NT2/D1 (cell line): ENCODE measurements at regions not wholly inside any gene's neighbourhood (a gene's known extent, or its start where the extent isn't known, plus 50 kb on each side); places are given as distances from the start of the nearest gene placed in this dataset.

Experiments
- DNase-seq: peaks from one replicate; pipeline ENCODE4 v3.0.0-alpha.2; 2011; ENCODE audit warnings: low read depth, low spot score
- H3K27me3 ChIP-seq: 2 replicates; pipeline ENCODE4 v1.6.0; 2011; ENCODE audit warnings: mild to moderate bottlenecking; ENCODE audit not compliant: insufficient read length, insufficient read depth
- H3K36me3 ChIP-seq: 2 replicates; pipeline ENCODE4 v1.6.1; 2011; ENCODE audit warnings: mild to moderate bottlenecking, low read length, mixed read lengths; ENCODE audit not compliant: insufficient read depth, insufficient read length
- H3K4me1 ChIP-seq: 2 replicates; pipeline ENCODE4 v1.5.1; 2011; ENCODE audit not compliant: insufficient read depth, insufficient read length
- H3K4me3 ChIP-seq: 2 replicates; pipeline ENCODE4 v1.5.1; 2011; ENCODE audit warnings: low read depth; ENCODE audit not compliant: insufficient read length
- H3K9ac ChIP-seq: 2 replicates; pipeline ENCODE4 v1.6.0; 2011; ENCODE audit warnings: low read depth; ENCODE audit not compliant: insufficient read length
- H3K9me3 ChIP-seq: 2 replicates; pipeline ENCODE4 v1.5.1; 2011; ENCODE audit warnings: mild to moderate bottlenecking, low read length; ENCODE audit not compliant: insufficient read depth
- SUZ12 ChIP-seq: IDR thresholded peaks from 2 replicates; pipeline ENCODE4 v1.6.1; 2011; ENCODE audit not compliant: insufficient read length, insufficient read depth; ENCODE audit errors: extremely low read depth
- YY1 ChIP-seq: IDR thresholded peaks from 2 replicates; pipeline ENCODE4 v1.6.1; 2011; ENCODE audit not compliant: insufficient read length, insufficient read depth
- ZNF274 ChIP-seq: IDR thresholded peaks from 2 replicates; pipeline ENCODE4 v1.6.1; 2011; ENCODE audit warnings: mild to moderate bottlenecking, low read depth, low read length

DNA sequence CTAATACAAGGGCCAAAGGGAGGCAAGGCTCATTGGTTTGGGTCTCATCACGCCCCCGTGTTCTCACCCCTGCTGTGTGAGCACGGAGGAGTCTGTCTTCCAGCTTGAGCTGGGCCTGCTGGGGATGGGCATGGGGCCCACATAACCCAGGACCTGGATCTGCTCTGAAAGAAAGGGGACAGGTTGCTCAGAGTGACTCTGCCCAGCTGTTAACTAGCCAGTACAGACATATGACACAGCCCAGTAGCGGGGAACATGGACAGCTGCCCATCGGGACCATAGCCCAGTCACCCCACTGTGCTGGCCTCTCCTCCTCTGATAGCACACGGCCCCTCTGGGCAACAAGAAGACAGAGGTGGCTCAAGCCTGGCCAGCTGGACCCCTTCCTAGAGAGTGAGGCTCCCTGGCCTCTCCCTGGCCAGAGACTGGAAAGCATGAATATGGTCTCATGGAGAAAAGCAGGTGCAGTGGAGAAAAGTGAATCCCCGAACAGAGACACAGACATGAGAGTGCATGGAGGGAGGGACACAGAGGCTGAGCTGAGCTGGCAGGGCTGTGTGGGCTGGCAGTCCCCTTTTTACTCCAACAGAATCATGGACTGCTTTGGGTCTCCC is 973.9 kb downstream of the BRD1 start:
- Histone ChIP-seq H3K9ac (no peak overlapping the region), H3K27me3 (no peaks in the 10 kb centered on the region), H3K4me1 (no peaks in the 10 kb centered on the region), H3K36me3 (no peaks in the 10 kb centered on the region), H3K4me3 (no peak overlapping the region), H3K9me3 (no peaks in the 10 kb centered on the region)
- TF ChIP-seq SUZ12 (no peak), YY1 (no peak), ZNF274 (no peak)
- DNase-seq = no peak

DNA sequence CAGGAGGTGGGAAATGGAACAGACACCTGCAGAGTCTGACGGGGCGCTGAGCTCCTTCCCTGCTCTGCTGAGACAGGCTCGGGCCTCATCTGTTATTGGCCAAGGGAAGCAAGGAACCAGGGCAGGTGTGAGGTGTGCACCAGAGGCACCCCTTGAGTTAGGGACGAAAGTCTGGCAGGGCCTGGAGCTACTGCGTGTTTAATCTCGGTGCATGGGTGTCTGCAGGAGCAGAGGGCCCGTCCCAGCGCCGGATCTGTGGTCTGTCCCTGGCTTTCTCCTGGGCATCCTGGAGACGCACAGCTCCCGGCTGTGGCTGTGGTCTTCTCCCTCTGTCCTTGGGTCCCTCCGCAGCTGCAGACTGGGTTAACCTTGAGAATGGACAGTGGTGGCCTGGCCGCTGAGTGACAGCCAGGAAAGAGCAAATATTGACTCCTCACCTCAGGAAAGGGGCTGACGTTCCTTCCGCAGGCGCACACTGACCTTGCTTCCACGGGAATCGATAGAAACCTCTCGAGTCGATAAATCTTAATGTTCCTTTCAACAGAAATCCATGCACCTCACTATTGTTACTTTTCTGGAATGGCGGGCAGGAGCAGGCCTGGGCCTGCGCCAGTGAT is 975.6 kb downstream of the BRD1 start:
- DNase-seq = no peak
- H3K4me3 ChIP-seq = no peak overlapping the region
- H3K27me3 ChIP-seq = no peaks in the 10 kb centered on the region
- H3K9ac ChIP-seq = no peak overlapping the region
- no peak for TF ChIP-seq SUZ12
- no peak for TF ChIP-seq YY1
- TF ChIP-seq ZNF274 = no peak
- no peaks in the 10 kb centered on the region for H3K4me1 ChIP-seq
- H3K36me3 ChIP-seq = no peaks in the 10 kb centered on the region
- no peaks in the 10 kb centered on the region for H3K9me3 ChIP-seq

DNA sequence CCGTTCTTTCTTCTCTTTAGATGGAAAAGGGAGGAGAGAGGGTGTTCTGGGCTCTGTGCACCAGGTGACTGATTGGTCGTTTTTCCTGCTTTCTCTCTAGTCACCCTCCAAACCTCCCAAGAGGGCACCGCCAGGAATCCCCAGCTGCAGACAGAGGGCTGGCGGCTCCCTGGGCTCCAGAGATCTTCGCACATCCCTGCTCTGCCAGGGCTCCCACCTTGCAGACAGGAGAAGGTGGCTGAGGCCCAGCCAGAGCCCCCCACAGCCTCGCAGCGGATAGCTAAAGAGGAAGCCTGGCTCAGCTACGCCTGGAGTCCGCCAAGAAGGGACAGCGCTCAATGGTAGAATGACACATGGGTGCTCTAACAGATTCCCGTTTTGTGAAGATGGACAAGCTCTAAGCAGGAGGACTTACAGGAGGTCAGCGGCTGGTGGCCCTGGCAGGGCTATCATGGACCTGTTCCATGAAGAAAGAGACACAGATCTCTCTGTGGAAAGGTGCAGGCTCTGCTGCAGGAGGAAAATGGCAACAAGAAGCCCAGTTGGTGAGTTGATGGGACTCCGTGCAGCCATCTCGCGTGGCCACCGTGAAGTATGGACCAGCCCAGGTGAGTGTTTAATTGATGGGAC is 976.9 kb downstream of the BRD1 start:
- TF ChIP-seq SUZ12 (no peak), YY1 (no peak), ZNF274 (no peak)
- DNase-seq = no peak
- H3K9me3 ChIP-seq = no peaks in the 10 kb centered on the region

DNA sequence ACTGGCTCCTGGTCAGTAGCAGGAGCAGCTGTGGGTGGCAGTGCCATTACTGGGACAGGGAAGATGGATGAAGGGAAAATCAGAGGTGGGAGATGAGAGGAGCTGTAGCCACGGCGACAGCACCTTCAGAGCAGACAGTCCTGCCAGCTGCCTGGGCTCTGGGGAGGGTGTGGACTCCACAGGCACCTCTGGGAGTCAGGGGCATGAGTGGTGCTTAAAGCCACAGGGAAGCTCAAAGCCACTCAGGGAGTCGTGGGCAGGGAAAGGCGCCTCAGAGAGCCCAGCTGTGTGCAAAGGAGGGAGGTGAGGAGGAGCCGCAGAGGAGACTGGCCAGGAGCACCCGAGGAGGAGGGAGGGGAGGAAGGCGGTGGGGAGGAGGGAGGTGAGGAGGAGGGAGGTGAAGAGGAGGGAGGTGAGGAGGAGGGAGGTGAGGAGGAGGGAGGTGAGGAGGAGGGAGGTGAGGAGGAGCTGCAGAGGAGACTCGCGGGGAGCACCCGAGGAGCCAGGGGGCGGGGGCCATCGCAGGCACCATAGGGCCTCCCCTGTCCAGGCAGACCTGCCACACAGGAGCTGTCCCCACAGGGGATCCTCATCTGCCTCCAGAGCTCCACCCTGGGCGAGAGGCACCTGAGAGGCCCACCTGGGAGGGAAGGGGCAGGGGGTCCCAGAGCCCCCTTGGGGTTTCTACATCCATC is 977.6 kb downstream of the BRD1 start:
- Histone ChIP-seq H3K36me3 (no peaks in the 10 kb centered on the region), H3K4me3 (no peak overlapping the region), H3K9me3 (no peaks in the 10 kb centered on the region), H3K9ac (no peak overlapping the region), H3K4me1 (no peaks in the 10 kb centered on the region), H3K27me3 (no peaks in the 10 kb centered on the region)
- TF ChIP-seq SUZ12 (no peak), YY1 (no peak), ZNF274 (no peak)
- DNase-seq = no peak

More for the DNA sequence above, 976.9 kb downstream of the BRD1 start:
- H3K27me3 ChIP-seq = no peaks in the 10 kb centered on the region
- no peaks in the 10 kb centered on the region for H3K4me1 ChIP-seq
- no peak overlapping the region for H3K4me3 ChIP-seq
- H3K36me3 ChIP-seq = no peaks in the 10 kb centered on the region
- no peak overlapping the region for H3K9ac ChIP-seq

DNA sequence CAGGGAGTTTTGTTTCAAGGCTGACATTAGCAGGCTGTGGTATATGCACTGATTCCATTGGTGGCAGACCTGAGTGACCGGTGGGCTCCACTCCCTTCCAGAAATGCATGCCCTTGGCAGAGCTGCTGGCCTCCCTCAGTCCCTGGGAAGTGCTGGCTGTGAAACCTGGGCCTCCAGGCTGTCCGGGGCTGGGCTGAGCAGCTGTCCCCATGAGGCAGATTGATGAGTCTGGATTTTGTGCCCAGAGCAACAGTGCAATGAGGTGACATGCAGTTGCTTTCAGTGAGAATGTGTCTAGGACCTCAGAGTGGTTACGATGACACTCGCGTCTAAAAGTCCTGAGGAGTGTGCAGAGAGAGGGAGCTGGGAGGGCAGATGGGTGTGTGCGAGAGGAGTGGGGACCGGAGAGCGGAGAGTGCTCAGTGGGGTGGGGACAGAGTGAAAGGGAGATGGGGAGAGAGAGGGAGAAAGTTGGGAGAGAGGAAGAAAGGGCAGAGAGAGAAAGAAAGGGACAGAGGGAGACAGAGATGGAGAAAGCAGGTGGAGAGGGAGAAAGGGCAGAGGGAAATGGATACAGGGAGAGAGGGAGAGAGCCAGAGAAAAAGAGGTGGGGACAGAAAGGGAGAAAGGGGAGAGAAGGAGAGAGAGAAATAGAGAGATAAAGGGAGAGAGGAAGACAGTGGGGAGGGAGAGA is 978.3 kb downstream of the BRD1 start:
- Histone ChIP-seq H3K9me3 (no peaks in the 10 kb centered on the region), H3K36me3 (no peaks in the 10 kb centered on the region)

DNA sequence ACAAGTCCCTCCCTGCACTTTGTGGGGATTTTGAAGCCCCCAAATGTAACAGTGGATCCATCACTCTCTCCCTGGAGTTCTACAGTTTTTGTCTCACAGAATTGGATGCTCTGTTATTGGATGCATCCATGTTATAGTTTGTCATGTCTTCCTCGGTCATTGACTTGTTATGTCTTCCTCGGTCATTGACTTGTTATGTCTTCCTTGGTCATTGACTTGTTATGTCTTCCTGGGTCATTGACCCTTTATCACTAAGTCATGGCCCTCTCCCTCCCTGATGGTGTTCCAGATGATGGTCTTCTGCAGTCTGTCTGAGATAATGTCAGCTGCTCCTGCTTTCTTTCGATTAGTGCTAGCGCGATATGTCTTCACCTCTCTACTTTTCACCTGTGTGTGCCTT is 981.5 kb downstream of the BRD1 start:
- Histone ChIP-seq H3K4me1 (no peaks in the 10 kb centered on the region), H3K9ac (no peak overlapping the region), H3K27me3 (no peaks in the 10 kb centered on the region), H3K36me3 (no peaks in the 10 kb centered on the region), H3K4me3 (no peak overlapping the region), H3K9me3 (no peaks in the 10 kb centered on the region)
- TF ChIP-seq YY1 (no peak), SUZ12 (no peak), ZNF274 (no peak)
- no peak for DNase-seq

More for the DNA sequence above, 978.3 kb downstream of the BRD1 start:
- no peak for DNase-seq
- no peaks in the 10 kb centered on the region for H3K4me1 ChIP-seq
- H3K9ac ChIP-seq = no peak overlapping the region
- H3K27me3 ChIP-seq = no peaks in the 10 kb centered on the region
- H3K4me3 ChIP-seq = no peak overlapping the region
- TF ChIP-seq SUZ12 (no peak), YY1 (no peak), ZNF274 (no peak)
